ENCODE measurements at regions not wholly inside any gene's neighbourhood (a gene's known extent, or its start where the extent isn't known, plus 50 kb on each side); places are given as distances from the start of the nearest gene placed in this dataset.

GRCh38 chr4:63906660-63907183 lies 502.5 kb downstream of the TECRL start:
- H3K4me3 ChIP-seq (ENCODE audit: low read depth, low read length): no peak overlapping the region
- DNase-seq (ENCODE audit: low read depth): no peak
- no peak for TF ChIP-seq CTCF (conservative IDR thresholded peaks at IDR 0.05; ENCODE audit: low read depth, low read length)

GRCh38 chr4:63904201-63904600 lies 505.0 kb downstream of the TECRL start:
- no peak overlapping the region for H3K4me3 ChIP-seq (ENCODE audit: low read depth, low read length)
- DNase-seq (ENCODE audit: low read depth): no peak
- TF ChIP-seq CTCF (conservative IDR thresholded peaks at IDR 0.05; ENCODE audit: low read depth, low read length): no peak

GRCh38 chr4:63901304-63901703 lies 507.9 kb downstream of the TECRL start:
- TF ChIP-seq CTCF (conservative IDR thresholded peaks at IDR 0.05; ENCODE audit: low read depth, low read length): no peak
- H3K4me3 ChIP-seq (ENCODE audit: low read depth, low read length): no peak overlapping the region
- DNase-seq (ENCODE audit: low read depth): no peak

GRCh38 chr4:63898961-63899360 lies 510.3 kb downstream of the TECRL start:
- no peak overlapping the region for H3K4me3 ChIP-seq (ENCODE audit: low read depth, low read length)
- TF ChIP-seq CTCF (conservative IDR thresholded peaks at IDR 0.05; ENCODE audit: low read depth, low read length): no peak
- DNase-seq (ENCODE audit: low read depth): no peak

- TF ChIP-seq CTCF (conservative IDR thresholded peaks at IDR 0.05; ENCODE audit: low read depth, low read length): no peak
- H3K4me3 ChIP-seq (ENCODE audit: low read depth, low read length): no peak overlapping the region
- DNase-seq (ENCODE audit: low read depth): no peak
Measured at GRCh38 chr4:63894161-63894560, 515.1 kb downstream of the TECRL start.

GRCh38 chr4:63869370-63869769 lies 539.9 kb downstream of the TECRL start:
- DNase-seq (ENCODE audit: low read depth): no peak
- no peak for TF ChIP-seq CTCF (conservative IDR thresholded peaks at IDR 0.05; ENCODE audit: low read depth, low read length)
- H3K4me3 ChIP-seq (ENCODE audit: low read depth, low read length): no peak overlapping the region

GRCh38 chr4:63851496-63851895 lies 557.8 kb downstream of the TECRL start:
- no peak for DNase-seq (ENCODE audit: low read depth)
- no peak for TF ChIP-seq CTCF (conservative IDR thresholded peaks at IDR 0.05; ENCODE audit: low read depth, low read length)
- H3K4me3 ChIP-seq (ENCODE audit: low read depth, low read length): no peak overlapping the region

Measured in choroid plexus epithelial cell (primary cell).